ENCODE measurements at regions not wholly inside any gene's neighbourhood (a gene's known extent, or its start where the extent isn't known, plus 50 kb on each side); places are given as distances from the start of the nearest gene placed in this dataset.
A peak's percentile ranks its signal among the peaks of the same experiment; 100 is the strongest.
"Not testable (repeated sequence)": the region's sequence is repeated elsewhere in the genome, so short reads cannot be mapped to it uniquely, and the experiment has no call there.

DNA sequence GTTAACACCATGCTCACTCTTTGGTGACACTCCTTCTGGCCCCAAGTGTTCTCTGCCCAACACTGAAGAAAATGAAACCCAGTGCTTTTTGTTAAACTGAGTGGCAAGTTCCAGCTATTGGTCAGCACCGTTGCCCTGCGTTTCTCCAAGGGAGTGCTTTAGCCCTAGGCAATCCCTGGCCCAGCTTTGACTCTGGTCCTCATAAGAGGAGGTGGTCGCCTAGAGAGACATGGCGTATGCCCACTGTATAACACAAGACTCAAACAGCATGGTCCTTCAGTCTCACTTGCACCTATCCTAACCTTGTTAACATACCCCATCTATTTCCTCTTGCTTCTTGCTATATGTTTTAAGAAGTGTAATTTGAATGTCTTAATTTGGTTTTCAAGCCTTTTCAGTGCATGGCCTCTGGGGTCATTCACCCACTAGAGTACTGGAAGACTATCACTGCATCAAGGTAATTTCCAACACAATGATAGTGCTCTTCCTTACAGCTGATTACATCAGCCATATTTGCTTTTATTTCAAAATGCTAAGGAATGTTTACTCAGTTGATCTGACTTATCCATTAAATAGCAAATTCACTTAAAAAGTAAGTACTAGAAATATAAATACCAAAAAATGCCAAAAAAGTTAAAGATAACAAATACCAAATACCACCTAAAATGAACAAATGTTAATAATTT lies 190.5 kb upstream of the SOX21 start:
- no peak for DNase-seq (ENCODE audit: low read depth in 2 of 2)

DNA sequence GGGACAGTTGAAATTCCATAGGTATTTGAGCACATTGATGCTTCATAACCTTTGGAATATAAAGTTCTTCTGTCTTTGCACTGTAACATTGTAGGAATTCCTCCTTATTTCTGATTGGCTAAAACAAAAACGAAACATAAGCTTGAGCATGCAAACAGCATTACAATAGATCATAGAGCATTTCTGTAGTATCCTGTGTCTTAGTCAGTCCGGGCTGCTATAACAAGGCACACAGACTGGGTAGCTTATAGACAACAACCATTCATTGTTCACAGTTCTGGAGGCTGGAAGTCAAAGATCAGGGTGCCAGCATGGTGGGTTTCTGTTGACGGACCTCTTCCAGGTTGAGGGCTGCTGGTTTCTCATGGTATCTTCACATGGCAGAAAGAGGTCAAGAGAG lies 188.7 kb upstream of the SOX21 start:
- DNase-seq (ENCODE audit: low read depth in 2 of 2), result no peak

DNA sequence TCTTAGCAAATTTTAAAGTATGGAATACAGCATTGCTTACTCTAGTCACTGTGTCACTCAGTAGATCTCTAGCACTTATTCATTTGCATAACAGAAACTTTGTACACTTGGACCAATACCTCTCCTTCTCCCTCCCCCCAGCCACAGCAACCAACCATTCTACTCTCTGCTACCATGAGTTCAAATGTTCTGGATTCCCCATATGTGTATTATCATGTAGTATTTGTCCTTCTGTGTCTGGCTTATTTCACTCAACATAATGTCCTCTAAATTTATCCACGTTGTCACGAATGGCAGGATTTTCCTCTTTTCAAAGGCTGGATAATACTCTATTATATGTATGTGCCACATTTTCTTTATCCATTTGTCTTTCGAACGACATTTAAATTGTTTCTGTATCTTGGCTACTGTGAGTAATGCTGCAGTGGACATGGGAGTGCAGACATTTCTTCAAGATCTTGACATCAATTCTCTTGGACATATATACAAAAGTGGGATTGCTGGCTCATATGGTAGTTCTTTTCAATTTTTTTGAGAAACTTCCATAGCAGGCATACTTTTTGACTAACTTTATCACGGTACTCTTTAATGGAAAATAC lies 184.5 kb upstream of the SOX21 start:
- DNase-seq (ENCODE audit: low read depth in 2 of 2), result no peak

DNA sequence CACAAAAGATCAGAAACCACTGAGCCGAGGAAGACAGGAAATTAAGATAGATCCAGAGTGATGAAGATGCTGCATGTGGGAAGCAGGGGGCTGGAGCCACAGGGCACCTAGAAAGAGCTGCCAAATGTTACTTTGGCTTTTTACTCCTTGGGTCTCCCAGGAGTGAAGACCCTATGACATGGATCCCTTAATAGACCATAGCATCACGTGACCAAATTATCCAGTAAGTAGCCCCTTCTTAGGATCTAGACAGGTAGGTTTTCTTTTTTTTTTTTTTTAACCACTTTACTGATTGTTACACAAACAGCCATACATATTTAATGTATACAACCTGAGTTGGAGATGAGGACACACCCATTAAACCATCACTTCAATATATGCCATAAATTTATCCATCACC lies 183.9 kb upstream of the SOX21 start:
- no peak for DNase-seq (ENCODE audit: low read depth in 2 of 2)

DNA sequence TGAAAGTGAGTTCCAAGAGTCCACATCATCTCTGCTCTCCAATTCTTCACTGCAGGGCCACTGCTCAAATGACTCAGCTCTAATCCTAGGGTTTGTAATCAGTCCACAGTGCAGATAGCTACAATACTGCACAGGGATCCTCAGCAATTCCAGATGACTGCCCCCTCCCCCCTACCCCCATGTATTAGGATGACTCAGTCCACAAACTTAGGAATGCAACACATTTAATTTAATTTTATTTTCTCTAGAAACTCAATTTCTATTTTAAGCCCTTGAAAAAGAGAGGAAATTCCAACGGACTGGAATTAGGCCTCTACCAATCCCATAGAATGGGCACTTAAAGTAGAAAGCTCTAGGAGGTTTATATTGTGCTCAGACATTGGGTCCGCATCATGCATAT lies 173.8 kb upstream of the SOX21 start:
- DNase-seq (ENCODE audit: low read depth in 2 of 2), result peak; percentile 60 to 67

DNA sequence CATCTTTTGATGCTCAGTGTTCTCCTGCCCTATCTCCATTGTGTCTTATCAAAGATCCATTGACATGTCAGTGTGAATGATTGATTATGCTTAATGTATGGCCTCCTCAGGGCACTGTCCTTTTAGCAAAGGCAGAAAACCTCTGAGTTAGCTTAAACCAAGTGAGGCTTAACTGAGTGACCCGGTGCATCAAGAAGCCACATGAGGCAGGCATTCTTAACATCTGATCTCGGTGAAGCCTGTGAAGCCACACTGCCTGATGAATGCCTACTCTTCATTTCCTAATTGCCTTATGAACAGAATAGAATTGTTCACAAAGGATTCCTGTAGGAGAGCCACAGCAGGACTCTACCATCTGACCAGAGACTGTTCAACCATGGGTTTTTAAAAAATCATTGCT lies 168.1 kb upstream of the SOX21 start:
- DNase-seq (ENCODE audit: low read depth in 2 of 2), result no peak

DNA sequence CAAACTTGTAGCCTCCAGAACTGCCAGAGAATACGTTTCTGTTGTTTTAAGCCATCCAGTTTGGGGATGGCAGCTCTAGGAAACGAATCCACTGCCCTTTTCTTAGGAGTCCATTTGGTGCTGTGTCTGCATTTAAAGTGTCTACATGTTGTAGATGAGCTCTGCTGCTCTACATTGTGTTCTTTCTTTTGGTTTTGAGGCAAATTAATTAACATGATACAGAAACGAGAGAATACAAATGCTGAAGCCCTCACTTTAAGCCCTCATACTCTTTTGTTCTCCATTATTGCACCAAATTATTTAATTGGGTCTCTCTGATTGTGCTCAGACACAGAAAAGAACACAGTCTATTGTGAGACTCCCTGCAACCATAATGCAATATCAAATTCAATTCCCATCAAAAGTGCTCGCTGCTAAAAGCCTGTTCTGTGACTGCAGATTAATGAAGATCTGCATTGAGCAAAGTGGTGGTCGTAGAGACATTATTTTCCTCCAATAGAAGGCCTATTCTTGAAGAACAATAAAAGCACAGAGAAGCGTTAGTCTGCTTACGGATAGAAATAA lies 166.3 kb upstream of the SOX21 start:
- no peak for DNase-seq (ENCODE audit: low read depth in 2 of 2)

DNA sequence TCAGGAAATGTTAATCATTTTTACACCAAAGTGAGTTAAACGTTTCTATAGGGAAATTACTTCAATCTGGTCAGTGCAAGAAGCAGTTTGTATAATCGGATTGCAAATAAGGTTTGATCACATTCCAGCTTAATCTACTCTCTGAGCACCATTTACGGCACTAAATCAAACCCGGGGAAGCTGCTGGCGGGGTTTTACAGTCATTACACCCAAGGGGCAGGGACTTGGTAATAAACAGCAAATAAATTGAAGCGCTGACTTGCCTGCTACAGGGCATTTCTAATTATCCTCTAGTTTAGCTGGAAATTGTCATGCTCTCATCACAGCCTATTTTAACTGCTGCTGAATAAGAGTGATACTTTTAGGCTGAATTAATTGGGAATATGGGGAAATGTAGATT lies 152.1 kb upstream of the SOX21 start:
- no peak for DNase-seq (ENCODE audit: low read depth in 2 of 2)

DNA sequence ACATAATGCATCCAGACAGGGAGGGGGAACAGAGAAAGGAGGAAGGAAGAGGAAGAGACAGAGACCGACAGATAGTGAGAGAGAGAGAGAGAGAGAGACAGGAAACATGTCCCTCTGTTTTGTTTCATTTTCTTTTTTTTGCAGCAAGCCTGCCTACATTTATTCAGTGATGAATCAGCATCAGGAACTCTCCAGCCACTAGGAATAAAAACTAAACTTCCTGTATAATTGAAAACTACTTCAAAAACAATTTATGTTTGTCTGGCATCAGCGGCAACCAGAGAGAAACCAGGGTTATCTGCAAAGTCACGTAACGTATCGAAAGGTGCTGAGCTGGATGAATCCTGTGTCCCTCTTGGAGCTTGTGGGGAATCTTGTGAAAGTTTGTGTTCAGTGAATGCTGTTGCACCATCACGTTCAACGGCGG lies 148.6 kb upstream of the SOX21 start:
- DNase-seq (ENCODE audit: low read depth in 2 of 2), result no peak

DNA sequence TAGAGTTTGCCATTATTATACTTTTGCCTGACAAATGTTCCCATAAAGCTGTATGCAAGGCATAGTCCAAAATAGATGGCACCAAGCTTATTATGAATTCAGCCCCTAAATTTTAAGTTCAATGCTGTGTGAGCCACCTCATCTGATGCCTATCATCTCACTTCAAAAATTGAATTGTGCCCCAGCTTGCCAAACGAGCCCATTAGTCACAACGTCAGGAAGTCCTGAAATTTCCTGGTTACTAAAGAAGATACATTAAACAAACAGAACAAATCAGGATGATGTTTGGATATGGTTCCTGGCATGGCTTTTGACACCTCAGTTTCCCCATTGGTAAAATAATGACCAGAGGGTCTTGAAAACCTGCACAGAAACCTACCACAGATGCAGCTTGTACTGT lies 147.5 kb upstream of the SOX21 start:
- DNase-seq (ENCODE audit: low read depth in 2 of 2), result no peak

DNA sequence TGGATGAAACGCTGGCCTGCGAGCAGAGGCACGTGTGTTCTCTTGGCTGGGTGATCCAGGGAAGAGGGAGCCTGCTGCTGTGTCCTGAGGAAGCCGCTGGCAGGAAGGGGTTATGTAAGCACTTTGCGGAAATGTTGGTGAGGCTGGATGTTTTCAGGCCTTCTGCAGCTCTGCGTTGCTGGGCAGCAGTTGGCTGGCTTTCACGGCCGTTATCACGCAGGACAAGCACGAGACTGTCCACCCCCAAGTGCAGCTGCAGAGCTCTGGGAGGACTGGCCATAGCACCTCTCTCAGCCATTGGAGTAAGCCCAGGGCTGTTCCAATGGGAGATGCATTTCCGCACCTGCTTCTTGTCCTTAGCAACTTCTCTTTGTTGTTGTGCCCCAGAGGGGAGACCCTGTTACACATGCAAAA lies 146.9 kb upstream of the SOX21 start:
- no peak for DNase-seq (ENCODE audit: low read depth in 2 of 2)

DNA sequence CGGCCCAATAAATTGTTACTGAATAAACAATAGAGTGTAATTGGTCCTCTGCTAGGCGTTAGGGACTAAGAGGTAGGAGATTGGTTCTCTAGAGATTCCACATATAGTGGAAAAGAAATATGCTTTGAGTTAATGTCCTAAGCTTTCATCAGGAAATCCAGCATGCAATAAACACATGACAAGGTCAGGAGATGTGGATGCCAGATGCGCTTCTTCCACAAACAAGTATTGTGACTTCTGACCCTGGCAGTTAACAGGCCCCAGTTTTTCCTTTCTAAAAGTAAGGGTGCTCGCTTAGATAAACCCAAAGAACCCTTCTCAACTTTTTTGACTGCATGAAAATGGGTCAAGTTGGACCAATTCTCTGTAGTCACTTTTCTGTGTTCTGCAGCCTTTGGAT lies 146.5 kb upstream of the SOX21 start:
- DNase-seq (ENCODE audit: low read depth in 2 of 2), result no peak

DNA sequence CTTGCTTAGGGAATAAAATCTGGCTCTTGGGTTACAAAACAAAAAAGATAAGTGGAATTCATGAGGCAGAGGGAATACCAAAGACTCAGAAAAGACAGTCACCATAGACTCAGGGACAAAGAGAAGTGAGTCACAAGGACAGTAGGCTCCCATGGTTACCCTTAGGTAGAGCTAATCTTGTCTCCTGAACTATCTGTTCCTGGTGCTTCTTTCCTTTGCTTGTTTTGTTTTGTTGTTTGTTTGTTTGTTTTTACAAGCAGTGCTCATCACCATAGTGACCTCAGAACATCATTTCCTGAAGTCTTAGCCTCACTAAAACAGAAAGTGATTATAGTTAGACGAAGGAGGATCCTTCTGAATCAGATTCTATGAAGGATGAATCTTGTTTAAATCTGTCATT lies 142.3 kb upstream of the SOX21 start:
- DNase-seq (ENCODE audit: low read depth in 2 of 2), result no peak

DNA sequence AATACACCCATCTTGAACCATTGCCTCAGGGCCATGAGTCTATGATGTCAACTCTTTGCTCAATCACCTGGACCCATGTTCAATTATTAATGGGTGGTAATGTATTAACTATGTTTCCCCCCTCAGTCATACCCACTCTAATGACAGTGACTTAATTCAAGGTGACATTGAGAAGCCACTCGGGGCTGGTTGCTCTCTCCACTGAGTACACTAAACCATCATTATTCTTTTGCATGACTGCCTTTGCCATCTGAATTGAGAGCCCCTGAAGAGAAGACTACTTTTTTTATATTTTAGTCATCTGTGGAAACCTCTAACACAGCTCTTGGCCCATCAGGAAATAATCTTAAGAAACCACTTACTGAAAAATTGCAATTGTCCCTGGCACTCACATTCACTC lies 139.2 kb upstream of the SOX21 start:
- DNase-seq (ENCODE audit: low read depth in 2 of 2), result no peak

DNA sequence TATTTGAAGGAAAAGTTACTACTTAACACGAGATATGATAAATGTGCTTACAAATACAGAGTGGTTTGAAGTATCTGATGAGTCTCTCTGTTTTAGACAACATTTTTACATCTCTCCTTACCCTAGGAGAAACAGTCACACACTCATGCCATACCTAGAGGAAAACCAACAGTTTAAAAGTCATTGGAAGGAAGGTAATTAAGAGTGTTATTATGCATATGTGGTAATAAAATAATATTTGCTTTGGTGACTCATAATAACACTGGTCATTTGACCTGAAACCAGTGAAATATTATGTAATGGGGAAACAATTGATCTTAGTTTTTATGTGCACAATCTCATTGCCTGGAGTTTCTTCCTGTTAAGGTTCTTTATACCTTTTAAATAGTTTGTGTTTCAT lies 136.9 kb upstream of the SOX21 start:
- DNase-seq (ENCODE audit: low read depth in 2 of 2), result no peak

DNA sequence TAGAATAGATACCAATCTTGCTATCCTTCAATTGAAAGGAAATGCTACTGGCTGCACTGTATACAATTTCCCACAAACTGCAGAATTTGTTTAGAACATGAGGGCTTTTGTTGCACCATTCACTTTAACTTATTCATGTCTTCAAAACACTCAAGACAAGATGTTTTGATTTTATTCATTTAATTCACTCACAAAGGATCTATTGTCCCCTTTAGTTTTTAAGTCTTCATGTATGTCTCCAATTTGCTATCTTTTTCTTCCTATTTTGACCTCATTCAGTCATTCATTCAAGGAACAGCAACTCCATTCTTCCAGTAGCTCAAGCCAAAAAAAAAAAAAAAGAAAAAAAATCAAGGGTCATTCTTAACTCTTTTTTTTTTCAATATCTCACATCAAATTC lies 130.6 kb upstream of the SOX21 start:
- no peak for DNase-seq (ENCODE audit: low read depth in 2 of 2)

DNA sequence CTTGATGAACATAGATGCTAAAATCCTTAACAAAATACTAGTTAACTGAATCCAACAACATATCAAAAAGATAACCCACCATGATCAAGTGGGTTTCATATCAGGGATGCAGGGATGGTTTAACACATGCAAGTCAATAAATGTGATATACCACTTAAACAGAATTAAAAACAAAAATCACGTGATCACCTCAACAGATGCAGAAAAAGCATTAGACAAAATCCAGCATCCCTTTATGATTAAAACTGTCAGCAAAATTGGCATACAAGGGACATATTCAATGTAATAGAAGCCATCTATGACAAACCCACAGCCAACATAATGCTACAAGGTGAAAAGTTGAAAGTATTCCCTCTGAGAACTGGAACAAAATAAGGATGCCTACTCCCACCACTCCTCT lies 124.7 kb upstream of the SOX21 start:
- not testable (repeated sequence) for DNase-seq (ENCODE audit: low read depth in 2 of 2)

DNA sequence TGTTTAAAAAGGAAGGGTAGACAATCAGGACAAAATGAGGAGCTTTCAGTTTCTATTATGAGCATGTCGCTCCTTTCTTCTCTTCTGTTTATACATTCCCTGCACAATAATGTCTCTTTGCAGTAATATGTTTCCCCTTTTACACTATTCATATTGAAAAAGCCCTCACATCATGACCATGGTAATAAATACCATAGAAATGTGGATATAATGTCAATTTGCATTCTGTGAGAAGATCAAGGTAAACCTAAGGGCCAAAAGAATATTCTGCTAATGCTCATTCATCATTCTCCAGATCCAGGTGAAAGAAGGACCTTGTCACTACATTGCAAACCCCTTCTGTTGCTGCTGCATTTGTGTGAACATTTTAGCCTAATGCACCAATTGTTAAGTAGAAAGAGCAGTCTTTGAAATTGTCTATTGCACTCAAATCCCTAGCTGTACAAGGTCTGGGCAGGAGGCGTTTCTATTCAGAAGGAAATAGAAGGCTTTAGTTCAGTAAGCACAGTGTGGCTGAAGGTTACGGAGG lies 117.6 kb upstream of the SOX21 start:
- DNase-seq (ENCODE audit: low read depth in 2 of 2), result no peak

DNA sequence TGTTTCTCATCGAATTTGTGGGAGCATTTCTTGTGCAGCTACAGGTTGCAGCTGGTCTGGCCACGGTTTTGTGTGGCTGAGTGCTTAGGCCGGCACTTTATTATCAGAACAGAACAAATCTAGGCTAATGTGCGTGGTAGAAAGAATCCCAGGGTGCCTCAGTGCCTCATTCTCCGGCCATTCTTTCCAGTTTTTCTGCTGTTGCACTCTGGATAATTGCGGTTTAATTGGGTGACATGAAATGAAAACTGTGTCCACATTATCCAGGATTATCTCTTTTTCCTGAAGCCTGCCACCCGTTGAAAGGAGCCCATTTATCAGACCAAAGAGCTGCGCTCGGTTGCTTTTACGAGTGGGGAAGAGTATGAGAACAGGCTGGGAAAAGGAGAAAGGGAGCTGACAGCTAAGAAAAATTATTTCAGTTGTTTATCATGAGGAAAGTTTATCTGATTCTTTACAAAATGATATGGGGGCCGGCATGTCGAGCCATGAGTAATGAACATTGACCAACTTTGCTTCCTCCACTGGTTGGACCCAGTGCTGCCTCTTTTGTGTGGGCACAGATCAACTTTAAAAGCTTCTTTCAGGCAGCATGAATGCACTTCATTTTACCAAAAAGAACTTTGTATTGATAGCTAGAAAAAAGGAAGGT lies 117.0 kb upstream of the SOX21 start:
- DNase-seq (ENCODE audit: low read depth in 2 of 2), result no peak

DNA sequence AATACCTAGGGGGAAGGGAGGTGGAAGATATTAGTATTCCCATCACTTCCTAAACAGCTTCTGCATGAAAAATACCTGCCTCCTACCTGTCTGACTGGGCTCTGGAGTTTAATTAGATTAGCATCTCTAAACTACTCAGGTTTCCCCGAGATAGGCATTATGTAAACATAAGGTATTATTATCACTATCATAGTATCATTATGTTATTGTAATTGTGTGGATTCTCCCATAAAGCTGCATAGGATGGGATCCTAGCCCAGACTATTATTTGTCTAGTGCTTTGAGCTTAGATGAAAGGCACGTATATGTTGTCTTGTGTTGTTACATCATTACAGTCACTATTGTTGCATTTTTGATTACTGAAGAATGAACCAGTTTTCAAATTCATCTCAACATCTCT lies 115.2 kb upstream of the SOX21 start:
- no peak for DNase-seq (ENCODE audit: low read depth in 2 of 2)

DNA sequence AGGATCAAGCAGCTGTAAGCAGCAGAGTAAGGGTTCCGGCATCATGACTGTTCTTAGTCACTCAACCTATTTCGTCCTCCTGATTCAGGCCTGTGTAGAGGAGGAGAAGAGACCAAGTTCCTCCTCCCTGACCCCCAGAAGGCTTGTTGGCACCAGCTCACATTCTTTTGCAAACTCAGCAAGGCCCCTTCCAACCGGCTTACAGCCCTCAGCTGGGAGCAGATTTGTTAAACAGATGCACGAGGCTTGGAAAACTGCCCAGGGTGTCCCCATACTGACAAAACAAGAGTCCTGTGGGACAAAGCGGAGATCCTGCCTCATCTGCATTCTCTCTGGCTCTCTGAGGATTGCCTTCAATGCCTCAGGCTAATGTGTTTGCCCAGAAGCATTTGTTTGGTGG lies 113.2 kb upstream of the SOX21 start:
- peak; percentile 3 to 4 for DNase-seq (ENCODE audit: low read depth in 2 of 2)

DNA sequence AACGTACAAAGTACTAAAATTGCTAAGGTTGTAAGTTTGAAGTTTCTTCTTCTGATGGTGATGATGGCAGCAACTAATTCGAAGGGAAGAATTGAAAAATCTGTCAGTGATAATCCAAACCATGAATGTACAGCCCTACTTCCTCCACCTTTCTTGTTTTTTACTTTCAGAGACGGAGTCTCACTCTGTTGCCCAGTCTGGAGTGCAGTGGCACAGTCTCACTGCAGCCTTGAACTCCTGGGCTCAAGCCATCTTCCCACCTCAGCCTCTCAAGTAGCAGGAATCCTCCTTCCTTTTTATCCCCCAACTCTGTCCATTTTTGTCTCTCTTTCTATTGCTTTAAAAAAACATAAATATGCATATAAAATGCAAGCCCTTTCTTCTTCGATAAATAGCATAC lies 112.3 kb upstream of the SOX21 start:
- no peak for DNase-seq (ENCODE audit: low read depth in 2 of 2)

DNA sequence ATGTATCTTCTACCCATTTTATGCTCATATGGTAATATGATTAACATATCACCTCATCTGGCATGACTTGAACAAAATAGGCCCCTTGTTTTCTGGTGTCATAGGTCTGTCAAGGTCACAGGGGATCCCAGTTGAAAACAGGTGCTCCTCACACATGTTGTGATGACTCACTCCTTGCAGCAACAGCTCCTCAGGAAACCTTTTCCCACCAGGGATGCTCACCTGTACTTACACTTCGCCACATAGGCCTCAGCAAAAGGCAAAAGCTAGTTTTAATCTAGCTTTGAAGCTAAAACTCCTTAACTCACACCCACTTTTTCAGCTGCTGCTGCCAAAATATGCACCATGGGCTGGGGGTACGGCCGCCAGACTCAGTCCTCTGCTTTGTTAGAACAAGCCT lies 110.0 kb upstream of the SOX21 start:
- no peak for DNase-seq (ENCODE audit: low read depth in 2 of 2)

Measured in fibroblast of skin of left biceps (primary cell).